BE2C (cell line): ENCODE measurements at regions not wholly inside any gene's neighbourhood (a gene's known extent, or its start where the extent isn't known, plus 50 kb on each side); places are given as distances from the start of the nearest gene placed in this dataset.
"Not testable (repeated sequence)": the region's sequence is repeated elsewhere in the genome, so short reads cannot be mapped to it uniquely, and the experiment has no call there.

Source experiments
- DNase-seq: peaks from one replicate; pipeline ENCODE4 v3.0.0-alpha.2; 2020
- H3K27me3 ChIP-seq: fragments of 250-450 bp; sonication (Bioruptor Pico); 2 replicates; pipeline ENCODE4 v1.5.1; 2020; ENCODE audit warnings: mild to moderate bottlenecking
- H3K36me3 ChIP-seq: fragments of 250-450 bp; sonication (Bioruptor Pico); 2 replicates; pipeline ENCODE4 v1.5.1; 2020; ENCODE audit warnings: mild to moderate bottlenecking
- H3K4me1 ChIP-seq: fragments of 250-450 bp; sonication (Bioruptor Pico); 2 replicates; pipeline ENCODE4 v1.5.1; 2020
- H3K4me3 ChIP-seq: 2 replicates; pipeline ENCODE4 v1.5.1; 2011; ENCODE audit warnings: low read depth, low read length
- H3K9me3 ChIP-seq: fragments of 250-450 bp; sonication (Bioruptor Pico); 2 replicates; pipeline ENCODE4 v1.5.1; 2020
- CTCF ChIP-seq: IDR thresholded peaks from 2 replicates; pipeline ENCODE4 v1.5.1; 2012; ENCODE audit warnings: mild to moderate bottlenecking, low read depth, low read length

DNA sequence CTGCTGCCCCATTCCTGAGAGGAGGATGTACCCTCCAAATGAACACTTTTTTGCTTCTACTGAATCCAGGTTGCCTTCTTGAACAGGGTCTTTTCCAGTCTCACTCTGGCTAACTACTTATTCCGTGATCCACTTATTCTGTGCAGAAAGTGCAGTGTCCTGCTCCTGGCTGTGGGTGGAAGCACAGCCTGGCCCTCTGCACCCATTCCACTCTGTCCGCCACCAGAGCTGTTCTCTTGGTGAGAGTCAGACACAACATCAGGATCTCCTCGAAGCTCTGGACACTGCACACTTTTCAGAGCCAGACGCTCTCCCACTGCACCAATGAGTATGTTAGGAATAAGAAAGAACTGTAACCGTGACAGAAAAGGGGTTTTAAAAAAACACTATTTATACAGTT, 174.2 kb downstream of the MCHR2 start:
- peaks cover 15% of the 10 kb centered on the region for H3K27me3 ChIP-seq
- no peak for DNase-seq
- no peaks in the 10 kb centered on the region for H3K4me1 ChIP-seq
- TF ChIP-seq CTCF = no peak
- H3K9me3 ChIP-seq = no peaks in the 10 kb centered on the region
- no peak overlapping the region for H3K4me3 ChIP-seq
- no peaks in the 10 kb centered on the region for H3K36me3 ChIP-seq

DNA sequence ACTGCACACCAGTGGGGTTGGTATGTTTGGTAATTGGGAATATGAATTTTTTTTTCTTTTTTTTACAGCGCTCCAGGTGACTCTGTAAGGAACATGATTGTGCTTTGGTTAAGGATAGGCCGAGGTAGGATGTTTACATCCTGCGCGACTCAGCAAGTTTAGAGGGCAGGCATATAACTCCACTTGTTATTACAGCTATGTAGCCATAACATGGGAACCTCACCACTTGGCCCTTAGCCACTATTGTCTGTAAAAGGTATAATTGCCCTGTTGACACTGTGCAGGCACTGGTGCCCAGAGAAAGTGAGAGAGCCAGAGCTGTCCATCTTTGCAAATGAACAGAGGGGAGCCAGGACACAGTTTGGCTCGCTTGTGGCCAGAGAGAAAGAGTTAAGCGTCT, 172.9 kb downstream of the MCHR2 start:
- peaks cover 15% of the 10 kb centered on the region for H3K27me3 ChIP-seq
- H3K4me1 ChIP-seq = no peaks in the 10 kb centered on the region
- no peaks in the 10 kb centered on the region for H3K36me3 ChIP-seq
- no peak overlapping the region for H3K4me3 ChIP-seq
- TF ChIP-seq CTCF = no peak
- DNase-seq = no peak
- no peaks in the 10 kb centered on the region for H3K9me3 ChIP-seq

GRCh38 chr6:99822741-99823512, 171.1 kb downstream of the MCHR2 start:
- peaks cover 15% of the 10 kb centered on the region for H3K27me3 ChIP-seq
- H3K9me3 ChIP-seq = no peaks in the 10 kb centered on the region
- H3K36me3 ChIP-seq = no peaks in the 10 kb centered on the region
- peak; percentile 76 for TF ChIP-seq CTCF
- DNase-seq = peak; percentile 30
- H3K4me3 ChIP-seq = peak overlapping the region; percentile 38; the same call in 1 of the 2 replicates
- no peaks in the 10 kb centered on the region for H3K4me1 ChIP-seq

GRCh38 chr6:99823513-99824235, 170.3 kb downstream of the MCHR2 start:
- H3K27me3 ChIP-seq = peaks cover 15% of the 10 kb centered on the region
- peak; percentile 22 for DNase-seq
- H3K36me3 ChIP-seq, H3K9me3 ChIP-seq, H3K4me1 ChIP-seq: not testable (repeated sequence)
- peak overlapping the region; percentile 38; the same call in 1 of the 2 replicates for H3K4me3 ChIP-seq

GRCh38 chr6:99833034-99833433, 161.0 kb downstream of the MCHR2 start:
- DNase-seq = no peak
- Histone ChIP-seq H3K9me3 (no peaks in the 10 kb centered on the region), H3K36me3 (no peaks in the 10 kb centered on the region), H3K4me1 (no peaks in the 10 kb centered on the region), H3K4me3 (no peak overlapping the region), H3K27me3 (no peaks in the 10 kb centered on the region)
- no peak for TF ChIP-seq CTCF

GRCh38 chr6:99836471-99836870, 157.6 kb downstream of the MCHR2 start:
- Histone ChIP-seq H3K36me3 (no peaks in the 10 kb centered on the region), H3K4me1 (no peaks in the 10 kb centered on the region), H3K27me3 (no peaks in the 10 kb centered on the region), H3K4me3 (no peak overlapping the region), H3K9me3 (no peaks in the 10 kb centered on the region)
- TF ChIP-seq CTCF = no peak
- DNase-seq = no peak
